OCI-LY3 (cell line): ENCODE measurements at regions not wholly inside any gene's neighbourhood (a gene's known extent, or its start where the extent isn't known, plus 50 kb on each side); places are given as distances from the start of the nearest gene placed in this dataset.

Experiments used
- CTCF ChIP-seq: fragments of 200-600, 300-600 bp; sonication (generic); IDR thresholded peaks from 2 replicates; pipeline ENCODE4 v1.5.1; 2014; ENCODE audit warnings: antibody characterized with exemption, low read length, low read depth
- EZH2phosphoT487 ChIP-seq: fragments of 200-600 bp; shearing (Covaris generic); IDR thresholded peaks from 2 replicates; pipeline ENCODE4 v1.6.1; 2018; ENCODE audit warnings: antibody characterized with exemption, mixed run types, low read depth

GRCh38 chr1:30462166-30462565, 261.2 kb downstream of the MATN1 start:
- no peak for TF ChIP-seq CTCF
- no peak for TF ChIP-seq EZH2phosphoT487
